ENCODE measurements at regions not wholly inside any gene's neighbourhood (a gene's known extent, or its start where the extent isn't known, plus 50 kb on each side); places are given as distances from the start of the nearest gene placed in this dataset.

DNA sequence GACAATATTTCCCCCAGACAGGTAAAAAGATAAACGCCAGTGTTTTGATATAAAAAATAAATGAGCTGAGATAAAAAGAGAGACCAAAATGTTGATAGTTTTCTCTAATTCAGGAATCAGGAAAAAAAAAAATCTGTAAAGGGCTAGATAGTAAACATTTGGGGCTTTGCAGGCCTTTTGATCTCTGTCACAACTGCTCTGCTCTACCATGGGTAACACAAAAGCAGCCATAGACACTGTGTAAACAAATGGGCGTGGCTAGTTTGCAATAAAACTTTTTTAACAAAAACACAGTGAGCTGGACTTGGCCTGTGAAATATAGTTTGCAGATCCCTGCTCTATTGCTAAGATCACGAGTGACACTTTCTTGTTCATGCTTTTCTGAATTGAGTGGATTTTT lies 219.1 kb upstream of the STXBP5 start (continued):
- TF ChIP-seq ARID5B (CRISPR knock-in tag; IDR thresholded peaks at IDR 0.05) (peak; percentile 97), KDM6A (CRISPR knock-in tag; IDR thresholded peaks at IDR 0.05; ENCODE audit: low read depth) (peak; percentile 74), ZNF383 (CRISPR knock-in tag; IDR thresholded peaks at IDR 0.05; ENCODE audit: borderline replicate concordance) (no peak), ZNF468 (CRISPR knock-in tag; IDR thresholded peaks at IDR 0.05) (no peak), HOXA5 (CRISPR knock-in tag; IDR thresholded peaks at IDR 0.05) (peak; percentile 48; the same call in 1 of the 2 replicates), KLF9 (CRISPR knock-in tag; IDR thresholded peaks at IDR 0.05; ENCODE audit: low read depth) (0 out of 2 replicates have a peak, but pooled peaks have one; percentile 55), MEF2D (CRISPR knock-in tag; IDR thresholded peaks at IDR 0.05) (peak; percentile 41; the same call in 1 of the 2 replicates), CHD2 (IDR thresholded peaks at IDR 0.05; ENCODE audit: low read depth, low read length) (no peak), NCOA2 (CRISPR knock-in tag; IDR thresholded peaks at IDR 0.05) (peak; percentile 87), ELF3 (CRISPR knock-in tag; IDR thresholded peaks at IDR 0.05) (peak; percentile 91), SP5 (CRISPR knock-in tag; IDR thresholded peaks at IDR 0.05; ENCODE audit: borderline replicate concordance, low read depth) (peak; percentile 98), HOXA9 (CRISPR knock-in tag; IDR thresholded peaks at IDR 0.05; ENCODE audit: borderline replicate concordance) (no peak), ZMAT3 (CRISPR knock-in tag; conservative IDR thresholded peaks at IDR 0.05) (peak; percentile 9; the same call in 1 of the 2 replicates), ZNF24 (IDR thresholded peaks at IDR 0.05) (no peak), RXRB (CRISPR knock-in tag; IDR thresholded peaks at IDR 0.05; ENCODE audit: borderline replicate concordance) (peak; percentile 63; the same call in 1 of the 2 replicates), ZNF333 (CRISPR knock-in tag; IDR thresholded peaks at IDR 0.05; ENCODE audit: borderline replicate concordance) (no peak), ZNF788 (CRISPR knock-in tag; IDR thresholded peaks at IDR 0.05; ENCODE audit: borderline replicate concordance) (no peak), IKZF5 (CRISPR knock-in tag; IDR thresholded peaks at IDR 0.05) (peak; percentile 52; the same call in 1 of the 2 replicates), ZFP36L2 (CRISPR knock-in tag; IDR thresholded peaks at IDR 0.05) (no peak), EZH2 (conservative IDR thresholded peaks at IDR 0.05; ENCODE audit: low read depth, low read length) (no peak), ETV5 (CRISPR knock-in tag; IDR thresholded peaks at IDR 0.05; ENCODE audit: borderline replicate concordance) (peak; percentile 48; the same call in 1 of the 2 replicates), ZNF329 (CRISPR knock-in tag; IDR thresholded peaks at IDR 0.05; ENCODE audit: low read depth) (no peak)
- TF ChIP-seq, protein P1, sequence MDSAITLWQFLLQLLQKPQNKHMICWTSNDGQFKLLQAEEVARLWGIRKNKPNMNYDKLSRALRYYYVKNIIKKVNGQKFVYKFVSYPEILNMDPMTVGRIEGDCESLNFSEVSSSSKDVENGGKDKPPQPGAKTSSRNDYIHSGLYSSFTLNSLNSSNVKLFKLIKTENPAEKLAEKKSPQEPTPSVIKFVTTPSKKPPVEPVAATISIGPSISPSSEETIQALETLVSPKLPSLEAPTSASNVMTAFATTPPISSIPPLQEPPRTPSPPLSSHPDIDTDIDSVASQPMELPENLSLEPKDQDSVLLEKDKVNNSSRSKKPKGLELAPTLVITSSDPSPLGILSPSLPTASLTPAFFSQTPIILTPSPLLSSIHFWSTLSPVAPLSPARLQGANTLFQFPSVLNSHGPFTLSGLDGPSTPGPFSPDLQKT (CRISPR knock-in tag; IDR thresholded peaks at IDR 0.05; ENCODE audit: borderline replicate concordance) = no peak
- TF ChIP-seq, protein P2, sequence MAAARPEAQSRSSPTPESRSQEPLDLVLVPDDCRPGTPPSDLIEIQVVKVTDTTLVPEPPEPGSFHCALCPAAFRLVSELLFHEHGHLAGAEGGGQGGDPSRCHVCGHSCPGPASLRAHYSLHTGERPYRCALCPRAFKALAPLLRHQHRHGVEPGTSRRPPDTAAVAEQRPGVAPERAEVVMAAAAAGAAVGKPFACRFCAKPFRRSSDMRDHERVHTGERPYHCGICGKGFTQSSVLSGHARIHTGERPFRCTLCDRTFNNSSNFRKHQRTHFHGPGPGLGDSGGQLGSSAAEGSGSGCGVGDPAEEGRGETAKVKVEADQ (CRISPR knock-in tag; IDR thresholded peaks at IDR 0.05; ENCODE audit: borderline replicate concordance) = no peak
- TF ChIP-seq, protein P3, sequence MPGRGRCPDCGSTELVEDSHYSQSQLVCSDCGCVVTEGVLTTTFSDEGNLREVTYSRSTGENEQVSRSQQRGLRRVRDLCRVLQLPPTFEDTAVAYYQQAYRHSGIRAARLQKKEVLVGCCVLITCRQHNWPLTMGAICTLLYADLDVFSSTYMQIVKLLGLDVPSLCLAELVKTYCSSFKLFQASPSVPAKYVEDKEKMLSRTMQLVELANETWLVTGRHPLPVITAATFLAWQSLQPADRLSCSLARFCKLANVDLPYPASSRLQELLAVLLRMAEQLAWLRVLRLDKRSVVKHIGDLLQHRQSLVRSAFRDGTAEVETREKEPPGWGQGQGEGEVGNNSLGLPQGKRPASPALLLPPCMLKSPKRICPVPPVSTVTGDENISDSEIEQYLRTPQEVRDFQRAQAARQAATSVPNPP (CRISPR knock-in tag; IDR thresholded peaks at IDR 0.05) = no peak
